GM23338 (cell line): ENCODE measurements at regions not wholly inside any gene's neighbourhood (a gene's known extent, or its start where the extent isn't known, plus 50 kb on each side); places are given as distances from the start of the nearest gene placed in this dataset.

Experiments
- ATAC-seq: fragments of 200-7000 bp; cut with Tn5 transposase; 3 replicates; pipeline ENCODE4 v1.9.1; 2020
- DNase-seq: peaks from one replicate; pipeline ENCODE4 v3.0.0-alpha.2; 2015; ENCODE audit warnings: low spot score
- H2AFZ ChIP-seq: fragments of 200-600 bp; sonication (generic); 2 replicates; pipeline ENCODE4 v1.8.0; 2016; ENCODE audit warnings: antibody characterized with exemption, mild to moderate bottlenecking, moderate library complexity
- H3F3A ChIP-seq: fragments of 200-600 bp; sonication (generic); replicated peaks from 2 replicates; pipeline ENCODE4 v1.8.0; 2017; ENCODE audit warnings: antibody characterized with exemption, mixed run types, low read depth
- H3K27ac ChIP-seq: fragments of 200-600 bp; sonication (generic); 2 replicates; pipeline ENCODE4 v1.6.1; 2016; ENCODE audit warnings: low read depth
- H3K27me3 ChIP-seq: fragments of 200-600 bp; sonication (generic); 2 replicates; pipeline ENCODE4 v1.8.0; 2016; ENCODE audit warnings: mild to moderate bottlenecking, mixed run types, moderate library complexity; ENCODE audit not compliant: insufficient read depth
- H3K36me3 ChIP-seq: fragments of 200-600 bp; sonication (generic); 2 replicates; pipeline ENCODE4 v1.8.0; 2016; ENCODE audit warnings: mild to moderate bottlenecking; ENCODE audit not compliant: insufficient read depth
- H3K4me1 ChIP-seq: fragments of 200-600 bp; sonication (generic); 2 replicates; pipeline ENCODE4 v1.8.0; 2016; ENCODE audit warnings: mild to moderate bottlenecking, moderate library complexity; ENCODE audit not compliant: insufficient read depth
- H3K4me2 ChIP-seq: fragments of 200-600 bp; sonication (generic); 2 replicates; pipeline ENCODE4 v1.7.1; 2017; ENCODE audit warnings: mixed run types
- H3K4me3 ChIP-seq: fragments of 200-600 bp; sonication (generic); 2 replicates; pipeline ENCODE4 v1.6.1; 2016; ENCODE audit warnings: mixed run types
- H3K79me2 ChIP-seq: fragments of 200-600 bp; sonication (generic); replicated peaks from 2 replicates; pipeline ENCODE4 v1.8.0; 2017; ENCODE audit warnings: mild to moderate bottlenecking; ENCODE audit not compliant: insufficient read depth
- H3K9me2 ChIP-seq: fragments of 200-600 bp; sonication (generic); 2 replicates; pipeline ENCODE4 v1.8.0; 2017; ENCODE audit not compliant: insufficient read depth
- H4K20me1 ChIP-seq: fragments of 200-600 bp; sonication (generic); replicated peaks from 2 replicates; pipeline ENCODE4 v1.8.0; 2017; ENCODE audit warnings: mild to moderate bottlenecking; ENCODE audit not compliant: insufficient read depth
- H3K27ac Mint-ChIP-seq: 2 replicates; pipeline ENCODE4 v1.8.0; 2020; ENCODE audit warnings: inconsistent platforms, mild to moderate bottlenecking, moderate library complexity, mixed read lengths
- H3K27me3 Mint-ChIP-seq: 3 replicates; pipeline ENCODE4 v1.8.0; 2022; ENCODE audit warnings: low read depth, mild to moderate bottlenecking, moderate library complexity, mixed read lengths, inconsistent platforms; ENCODE audit not compliant: insufficient read depth, poor library complexity
- H3K36me3 Mint-ChIP-seq: 3 replicates; pipeline ENCODE4 v1.8.0; 2021; ENCODE audit warnings: low read depth, mild to moderate bottlenecking, inconsistent platforms, moderate library complexity, mixed read lengths
- H3K4me1 Mint-ChIP-seq: 3 replicates; pipeline ENCODE4 v1.8.0; 2020; ENCODE audit warnings: mild to moderate bottlenecking, inconsistent platforms, mixed read lengths
- H3K4me3 Mint-ChIP-seq: 3 replicates; pipeline ENCODE4 v1.8.0; 2021; ENCODE audit warnings: moderate library complexity, mild to moderate bottlenecking, inconsistent platforms, mixed read lengths
- H3K9me3 Mint-ChIP-seq: 3 replicates; pipeline ENCODE4 v1.8.0; 2020; ENCODE audit warnings: moderate library complexity, mild to moderate bottlenecking, inconsistent platforms, mixed read lengths
- CREB1 ChIP-seq: fragments of 250-450 bp; sonication (Bioruptor Pico); IDR thresholded peaks from 2 replicates; pipeline ENCODE4 v1.5.0; 2020; ENCODE audit warnings: low read depth, mild to moderate bottlenecking, moderate library complexity
- CTCF ChIP-seq, 2 experiments: fragments of 200-600 bp in 1 of 2; sonication (generic) in 1 of 2; conservative IDR thresholded peaks; 2 replicates each; pipeline versions ENCODE4 v1.5.1 to v1.6.1; 2016 to 2017; ENCODE audit warnings: antibody characterized with exemption in 2 of 2, low read depth in 2 of 2, mild to moderate bottlenecking in 2 of 2, moderate library complexity in 1 of 2
- EZH2 ChIP-seq: fragments of 200-600 bp; sonication (generic); IDR thresholded peaks from one replicate; pipeline ENCODE4 v1.8.0; 2017; ENCODE audit warnings: antibody characterized with exemption, mild to moderate bottlenecking, low read depth; ENCODE audit not compliant: unreplicated experiment
- EZH2phosphoT487 ChIP-seq: fragments of 200-600 bp; sonication (generic); IDR thresholded peaks from one replicate; pipeline ENCODE4 v1.8.1; 2018; ENCODE audit warnings: antibody characterized with exemption; ENCODE audit not compliant: unreplicated experiment
- NANOG ChIP-seq: IDR thresholded peaks from 2 replicates; pipeline ENCODE4 v1.6.1; 2016; ENCODE audit warnings: antibody characterized with exemption, borderline replicate concordance
- STAT1 ChIP-seq: IDR thresholded peaks from one replicate; pipeline ENCODE4 v1.6.1; 2016; ENCODE audit warnings: antibody characterized with exemption; ENCODE audit not compliant: unreplicated experiment
- ZNF331 ChIP-seq: fragments of 250-450 bp; sonication (Bioruptor Pico); IDR thresholded peaks from 2 replicates; pipeline ENCODE4 v1.5.0; 2020; ENCODE audit warnings: low read depth, mild to moderate bottlenecking, moderate library complexity
- ZNF462 ChIP-seq: fragments of 250-450 bp; sonication (Bioruptor Pico); IDR thresholded peaks from 2 replicates; pipeline ENCODE4 v1.5.0; 2020; ENCODE audit warnings: mild to moderate bottlenecking, moderate library complexity

- ATAC-seq = peak; percentile 60
- H3K79me2 ChIP-seq = peaks cover 60% of the 10 kb centered on the region
- Mint-ChIP-seq H3K36me3 (no peaks in the 10 kb centered on the region), H3K9me3 (no peaks in the 10 kb centered on the region), H3K4me1 (peaks cover 88% of the 10 kb centered on the region), H3K27me3 (peaks cover 5% of the 10 kb centered on the region), H3K4me3 (peak overlapping the region; percentile 39), H3K27ac (no peak overlapping the region)
- TF ChIP-seq CTCF (conservative IDR thresholded peaks at IDR 0.05; ENCODE audit: low read depth in 2 of 2) (no peak), EZH2phosphoT487 (no peak), STAT1 (no peak), EZH2 (no peak), ZNF462 (CRISPR knock-in tag) (no peak), ZNF331 (CRISPR knock-in tag) (no peak), NANOG (no peak), CREB1 (CRISPR knock-in tag) (no peak)
- peaks cover 64% of the 10 kb centered on the region for H3K4me1 ChIP-seq
- DNase-seq = peak; percentile 45
- H3K4me3 ChIP-seq = peak overlapping the region; percentile 35; the same call in 1 of the 2 replicates
- H3K36me3 ChIP-seq = no peaks in the 10 kb centered on the region
- H3K27me3 ChIP-seq = no peaks in the 10 kb centered on the region
- H2AFZ ChIP-seq = no peak overlapping the region
- H3K4me2 ChIP-seq = peak overlapping the region; percentile 65
- peak overlapping the region; percentile 72; the same call in 1 of the 2 replicates for H3K27ac ChIP-seq
- no peaks in the 10 kb centered on the region for H4K20me1 ChIP-seq
- H3F3A ChIP-seq = peaks cover 6% of the 10 kb centered on the region; the same call in 1 of the 2 replicates
- no peaks in the 10 kb centered on the region for H3K9me2 ChIP-seq
Observed at GRCh38 chr5:124662181-124662781, 84.2 kb downstream of the ZNF608 start.
